ENCODE measurements at regions not wholly inside any gene's neighbourhood (a gene's known extent, or its start where the extent isn't known, plus 50 kb on each side); places are given as distances from the start of the nearest gene placed in this dataset.

DNA sequence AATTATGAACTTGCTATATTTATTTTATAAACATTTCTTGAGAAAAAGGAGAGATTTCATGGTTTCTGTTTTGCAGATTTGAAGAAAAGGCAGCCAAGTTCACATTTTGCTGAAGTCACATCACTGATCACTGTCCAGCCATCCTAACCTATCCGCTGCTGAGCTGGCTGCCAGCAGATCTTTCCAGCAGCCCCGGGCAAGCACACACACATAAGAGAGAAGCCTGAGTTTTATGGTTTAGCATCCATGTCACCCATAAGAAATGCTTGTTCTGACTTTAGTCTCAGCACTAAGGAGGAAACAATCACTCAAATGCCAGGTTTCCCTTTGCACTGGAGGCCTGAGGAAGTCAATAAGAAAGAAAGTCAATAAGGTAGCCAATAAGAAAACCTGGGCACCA is 287.1 kb downstream of the SMOC2 start:
- Histone ChIP-seq H3K4me3 (ENCODE audit: low read depth in 1 of 2, low read length in 2 of 2) (no peak overlapping the region), H3K27ac (ENCODE audit: low read length) (no peak overlapping the region), H3K36me3 (ENCODE audit: control insufficient read depth in 1 of 2, insufficient read depth in 2 of 2, low read length in 2 of 2) (no peaks in the 10 kb centered on the region), H3K9me3 (ENCODE audit: control insufficient read depth in 1 of 2, low read length in 2 of 2) (peaks cover 0 to 7% of the 10 kb centered on the region in 2 donors), H3K4me1 (ENCODE audit: control insufficient read depth in 1 of 2, insufficient read depth in 2 of 2, low read length in 2 of 2) (no peaks in the 10 kb centered on the region), H3K27me3 (ENCODE audit: low read depth, low read length) (no peaks in the 10 kb centered on the region)

DNA sequence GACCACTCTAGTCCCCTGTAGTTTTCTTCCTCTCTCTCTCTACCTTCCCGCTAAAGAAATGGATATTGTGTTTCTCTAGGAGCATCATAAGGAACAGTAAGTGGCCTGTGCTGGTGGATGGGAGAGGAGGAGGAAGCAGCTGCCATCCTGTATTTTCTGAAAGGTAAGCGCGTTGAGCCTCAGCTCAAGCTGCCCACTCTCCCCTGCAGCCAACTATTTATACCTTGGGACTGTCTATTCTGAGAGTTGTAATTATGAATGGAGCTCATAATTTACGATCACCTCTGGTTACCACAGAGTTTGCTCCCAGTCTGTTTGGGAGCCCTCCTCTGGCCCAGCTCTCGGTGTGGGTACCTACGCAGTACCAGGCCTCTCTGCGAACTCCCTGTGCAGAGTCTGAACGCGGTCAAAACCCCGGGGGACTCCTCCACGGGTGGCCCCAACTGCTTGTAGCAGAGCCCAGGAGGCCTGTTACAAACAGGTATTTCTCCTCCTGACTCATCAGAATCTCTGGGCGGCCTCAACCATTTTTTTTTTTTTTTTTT is 285.4 kb downstream of the SMOC2 start:
- Histone ChIP-seq H3K36me3 (ENCODE audit: control insufficient read depth in 1 of 2, insufficient read depth in 2 of 2, low read length in 2 of 2) (no peaks in the 10 kb centered on the region), H3K4me1 (ENCODE audit: control insufficient read depth in 1 of 2, insufficient read depth in 2 of 2, low read length in 2 of 2) (no peaks in the 10 kb centered on the region), H3K27me3 (ENCODE audit: low read depth, low read length) (no peaks in the 10 kb centered on the region), H3K27ac (ENCODE audit: low read length) (no peak overlapping the region), H3K9me3 (ENCODE audit: control insufficient read depth in 1 of 2, low read length in 2 of 2) (peaks cover 0 to 7% of the 10 kb centered on the region in 2 donors), H3K4me3 (ENCODE audit: low read depth in 1 of 2, low read length in 2 of 2) (no peak overlapping the region)

DNA sequence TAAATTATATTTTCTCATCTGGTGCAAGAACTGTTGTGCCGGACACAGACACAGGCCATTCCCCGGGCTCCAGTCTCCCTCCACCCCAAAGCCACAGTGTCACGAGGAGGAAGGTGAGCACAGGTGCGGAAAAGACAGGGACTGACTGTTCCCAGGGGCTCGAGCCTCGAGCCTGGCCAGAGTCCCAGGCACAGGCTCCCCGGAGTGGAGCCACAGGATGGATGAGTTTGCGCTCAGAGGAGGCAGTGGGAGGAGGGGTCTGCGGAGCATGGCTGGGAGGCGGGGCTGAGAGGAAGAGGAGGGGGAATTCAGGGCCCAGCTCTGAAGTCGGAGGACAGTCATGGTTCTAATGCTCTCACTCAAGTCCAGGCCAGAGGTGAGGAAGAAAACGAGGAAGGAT is 284.8 kb downstream of the SMOC2 start:
- no peaks in the 10 kb centered on the region for H3K4me1 ChIP-seq (ENCODE audit: control insufficient read depth in 1 of 2, insufficient read depth in 2 of 2, low read length in 2 of 2)
- no peak overlapping the region for H3K4me3 ChIP-seq (ENCODE audit: low read depth in 1 of 2, low read length in 2 of 2)
- H3K36me3 ChIP-seq (ENCODE audit: control insufficient read depth in 1 of 2, insufficient read depth in 2 of 2, low read length in 2 of 2), result no peaks in the 10 kb centered on the region
- H3K27me3 ChIP-seq (ENCODE audit: low read depth, low read length), result no peaks in the 10 kb centered on the region
- peaks cover 0 to 7% of the 10 kb centered on the region in 2 donors for H3K9me3 ChIP-seq (ENCODE audit: control insufficient read depth in 1 of 2, low read length in 2 of 2)
- no peak overlapping the region for H3K27ac ChIP-seq (ENCODE audit: low read length)

DNA sequence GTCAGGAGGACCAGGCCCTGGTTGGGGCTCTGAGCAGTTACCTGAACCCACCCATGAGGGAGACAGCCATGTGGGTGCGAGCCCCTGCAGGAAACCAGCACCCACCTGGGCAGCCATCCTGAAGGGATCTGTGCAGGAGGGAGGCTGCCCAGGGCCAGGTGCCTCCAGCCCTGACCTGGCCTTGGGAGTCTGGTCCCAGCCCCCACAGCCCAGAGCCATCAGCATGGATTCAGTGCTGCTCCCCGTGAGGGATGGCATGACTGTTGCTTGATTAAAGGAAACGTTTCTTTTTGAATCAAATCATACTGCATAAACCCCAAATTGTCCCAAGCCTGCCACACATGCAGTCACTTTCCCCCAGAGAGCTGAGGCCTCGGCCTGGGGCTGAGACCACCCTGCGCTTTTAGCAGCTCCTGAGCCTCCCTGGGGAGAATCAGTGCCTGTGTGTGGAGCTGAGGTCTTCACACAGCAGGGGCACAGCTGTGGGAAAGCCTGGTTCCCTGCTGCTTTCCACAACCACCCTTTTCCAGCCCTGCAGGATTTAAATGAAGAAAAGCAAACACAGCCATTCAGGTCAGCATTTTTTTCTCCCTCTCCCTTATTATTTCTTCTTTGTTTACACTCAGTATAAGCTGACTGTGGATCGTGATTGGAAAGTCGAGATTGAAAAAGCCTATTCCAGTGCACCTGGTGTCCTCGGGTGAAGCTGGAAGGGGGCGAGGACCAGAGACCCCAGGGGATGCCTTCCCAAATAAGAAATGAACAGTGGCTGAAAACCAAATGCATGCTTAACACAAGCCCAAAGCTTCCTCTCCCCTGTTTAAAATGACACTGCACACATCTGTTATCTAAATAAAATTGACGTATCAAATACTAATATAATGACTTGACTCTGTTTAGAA is 283.9 kb downstream of the SMOC2 start:
- Histone ChIP-seq H3K27me3 (ENCODE audit: low read depth, low read length) (no peaks in the 10 kb centered on the region), H3K4me1 (ENCODE audit: control insufficient read depth in 1 of 2, insufficient read depth in 2 of 2, low read length in 2 of 2) (no peaks in the 10 kb centered on the region), H3K4me3 (ENCODE audit: low read depth in 1 of 2, low read length in 2 of 2) (no peak overlapping the region), H3K27ac (ENCODE audit: low read length) (no peak overlapping the region), H3K9me3 (ENCODE audit: control insufficient read depth in 1 of 2, low read length in 2 of 2) (peaks cover 0 to 7% of the 10 kb centered on the region in 2 donors), H3K36me3 (ENCODE audit: control insufficient read depth in 1 of 2, insufficient read depth in 2 of 2, low read length in 2 of 2) (no peaks in the 10 kb centered on the region)

DNA sequence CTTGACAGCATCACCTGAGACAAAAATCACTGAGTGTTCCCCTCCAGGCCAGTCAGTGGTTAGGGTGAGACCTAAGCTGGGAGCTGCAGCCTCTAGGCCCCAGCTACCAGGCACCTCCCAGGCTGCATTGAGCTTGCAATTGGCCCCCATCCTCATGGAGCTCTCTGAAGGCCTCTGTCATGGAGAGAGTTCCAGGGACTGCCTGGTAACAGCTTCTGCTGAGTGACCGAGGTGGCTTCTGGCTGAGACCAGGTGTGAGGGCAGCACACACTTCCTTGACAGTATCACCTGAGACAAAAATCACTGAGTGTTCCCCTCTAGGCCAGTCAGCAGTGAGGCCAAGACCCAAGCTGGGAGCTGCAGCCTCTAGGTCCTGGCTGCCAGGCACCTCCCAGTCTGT is 283.0 kb downstream of the SMOC2 start:
- H3K27ac ChIP-seq (ENCODE audit: low read length), result no peak overlapping the region
- H3K9me3 ChIP-seq (ENCODE audit: control insufficient read depth in 1 of 2, low read length in 2 of 2), result peaks cover 0 to 7% of the 10 kb centered on the region in 2 donors
- H3K36me3 ChIP-seq (ENCODE audit: control insufficient read depth in 1 of 2, insufficient read depth in 2 of 2, low read length in 2 of 2), result no peaks in the 10 kb centered on the region

DNA sequence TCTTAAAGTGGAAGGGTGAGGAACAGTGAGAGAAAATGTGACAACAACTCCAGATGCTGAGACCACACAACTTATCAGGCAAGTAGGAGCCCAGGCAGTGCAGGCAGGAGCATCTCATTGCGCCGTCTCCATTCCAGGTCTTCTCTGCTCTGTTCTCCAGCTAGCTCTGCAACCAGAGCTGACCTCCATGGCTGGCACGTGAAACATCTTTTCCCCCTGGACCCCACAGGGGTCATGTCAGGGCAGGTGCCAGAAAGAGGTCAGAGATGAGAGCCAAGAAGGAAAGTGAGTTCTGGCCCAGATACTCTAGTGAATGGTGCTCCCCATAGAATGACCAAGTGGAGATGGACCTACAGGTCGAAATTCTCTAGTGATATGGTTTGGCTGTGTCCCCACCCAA is 281.4 kb downstream of the SMOC2 start:
- no peaks in the 10 kb centered on the region for H3K4me1 ChIP-seq (ENCODE audit: control insufficient read depth in 1 of 2, insufficient read depth in 2 of 2, low read length in 2 of 2)
- no peak overlapping the region for H3K27ac ChIP-seq (ENCODE audit: low read length)
- no peaks in the 10 kb centered on the region for H3K27me3 ChIP-seq (ENCODE audit: low read depth, low read length)
- no peak overlapping the region for H3K4me3 ChIP-seq (ENCODE audit: low read depth in 1 of 2, low read length in 2 of 2)
- no peaks in the 10 kb centered on the region for H3K36me3 ChIP-seq (ENCODE audit: control insufficient read depth in 1 of 2, insufficient read depth in 2 of 2, low read length in 2 of 2)
- peaks cover 0 to 7% of the 10 kb centered on the region in 2 donors for H3K9me3 ChIP-seq (ENCODE audit: control insufficient read depth in 1 of 2, low read length in 2 of 2)

More for the DNA sequence above, 283.0 kb downstream of the SMOC2 start:
- H3K4me3 ChIP-seq (ENCODE audit: low read depth in 1 of 2, low read length in 2 of 2), result no peak overlapping the region
- no peaks in the 10 kb centered on the region for H3K4me1 ChIP-seq (ENCODE audit: control insufficient read depth in 1 of 2, insufficient read depth in 2 of 2, low read length in 2 of 2)
- H3K27me3 ChIP-seq (ENCODE audit: low read depth, low read length), result no peaks in the 10 kb centered on the region

DNA sequence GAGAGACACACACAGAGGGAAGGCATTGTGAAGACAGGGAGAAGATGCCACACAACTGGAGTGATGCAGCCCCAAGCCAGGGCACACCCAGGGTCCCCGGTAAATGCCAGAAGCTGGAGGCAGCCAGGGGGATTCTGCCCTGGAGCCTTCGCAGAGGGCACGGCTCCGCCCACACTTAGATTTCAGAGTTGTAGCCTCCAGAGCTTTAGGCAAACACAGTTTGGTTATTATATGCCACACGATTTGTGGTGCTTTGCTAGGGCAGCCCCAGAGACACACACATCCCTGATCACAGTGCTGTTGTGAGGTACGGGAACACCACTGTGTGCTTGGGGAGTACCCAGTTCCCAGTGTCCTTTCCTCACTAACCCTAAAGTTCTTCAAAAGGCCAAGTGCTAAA is 280.6 kb downstream of the SMOC2 start:
- Histone ChIP-seq H3K27ac (ENCODE audit: low read length) (no peak overlapping the region), H3K36me3 (ENCODE audit: control insufficient read depth in 1 of 2, insufficient read depth in 2 of 2, low read length in 2 of 2) (no peaks in the 10 kb centered on the region), H3K9me3 (ENCODE audit: control insufficient read depth in 1 of 2, low read length in 2 of 2) (peaks cover 0 to 7% of the 10 kb centered on the region in 2 donors), H3K27me3 (ENCODE audit: low read depth, low read length) (no peaks in the 10 kb centered on the region), H3K4me3 (ENCODE audit: low read depth in 1 of 2, low read length in 2 of 2) (no peak overlapping the region), H3K4me1 (ENCODE audit: control insufficient read depth in 1 of 2, insufficient read depth in 2 of 2, low read length in 2 of 2) (no peaks in the 10 kb centered on the region)

DNA sequence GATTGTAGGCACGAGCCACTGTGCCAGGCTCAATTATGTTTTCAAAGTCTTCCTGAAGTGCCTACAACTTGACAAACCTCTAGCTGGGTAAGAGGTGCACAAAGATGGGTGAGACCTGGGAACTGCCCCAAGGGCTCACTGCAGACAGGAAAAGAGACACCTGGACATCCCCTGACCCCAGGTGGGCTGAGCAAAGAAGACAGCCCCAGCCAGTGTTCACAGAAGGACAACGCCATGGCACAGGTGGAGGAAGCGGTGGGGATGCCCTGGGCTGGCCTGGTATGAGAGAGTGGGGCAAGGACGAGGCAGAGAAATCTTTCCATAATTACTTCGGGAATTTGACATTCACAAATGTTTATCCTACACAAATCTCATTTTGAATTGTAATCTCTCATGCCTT is 278.9 kb downstream of the SMOC2 start:
- Histone ChIP-seq H3K36me3 (ENCODE audit: control insufficient read depth in 1 of 2, insufficient read depth in 2 of 2, low read length in 2 of 2) (no peaks in the 10 kb centered on the region), H3K4me1 (ENCODE audit: control insufficient read depth in 1 of 2, insufficient read depth in 2 of 2, low read length in 2 of 2) (no peaks in the 10 kb centered on the region), H3K27ac (ENCODE audit: low read length) (no peak overlapping the region), H3K27me3 (ENCODE audit: low read depth, low read length) (no peaks in the 10 kb centered on the region), H3K4me3 (ENCODE audit: low read depth in 1 of 2, low read length in 2 of 2) (no peak overlapping the region), H3K9me3 (ENCODE audit: control insufficient read depth in 1 of 2, low read length in 2 of 2) (peaks cover 0 to 7% of the 10 kb centered on the region in 2 donors)

DNA sequence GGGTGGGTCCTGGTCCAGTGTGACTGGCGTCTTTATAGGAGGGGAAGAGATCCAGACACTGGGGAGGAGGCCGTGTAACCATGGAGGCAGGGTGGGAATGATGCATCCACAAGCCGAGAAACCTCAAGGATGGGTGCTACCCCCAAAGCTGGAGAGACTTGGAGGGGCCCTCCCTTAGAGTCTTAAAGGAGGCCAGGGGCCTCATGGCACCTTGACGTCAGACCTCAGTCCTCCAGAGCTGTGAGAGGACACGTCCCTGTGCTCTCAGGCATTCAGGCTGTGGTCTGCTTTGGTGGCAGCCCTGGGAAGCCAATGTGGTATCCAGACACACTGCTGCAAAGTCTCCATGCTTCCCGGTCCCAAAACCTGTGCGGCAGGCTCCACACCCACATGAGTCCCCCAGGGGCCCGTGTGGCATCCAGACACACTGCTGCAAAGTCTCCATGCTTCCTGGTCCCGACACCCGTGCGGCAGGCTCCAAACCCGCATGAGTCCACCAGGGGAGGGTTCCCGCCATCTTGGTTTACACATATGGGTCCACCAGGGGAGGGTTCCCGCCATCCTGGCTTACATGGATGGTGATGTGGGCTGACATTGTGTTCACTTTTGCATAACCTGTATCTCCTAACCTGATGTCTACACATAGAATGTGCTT is 278.0 kb downstream of the SMOC2 start:
- H3K27ac ChIP-seq (ENCODE audit: low read length), result no peak overlapping the region
- H3K36me3 ChIP-seq (ENCODE audit: control insufficient read depth in 1 of 2, insufficient read depth in 2 of 2, low read length in 2 of 2), result no peaks in the 10 kb centered on the region
- no peak overlapping the region for H3K4me3 ChIP-seq (ENCODE audit: low read depth in 1 of 2, low read length in 2 of 2)
- H3K9me3 ChIP-seq (ENCODE audit: control insufficient read depth in 1 of 2, low read length in 2 of 2), result peaks cover 0 to 4% of the 10 kb centered on the region in 2 donors
- H3K4me1 ChIP-seq (ENCODE audit: control insufficient read depth in 1 of 2, insufficient read depth in 2 of 2, low read length in 2 of 2), result no peaks in the 10 kb centered on the region
- H3K27me3 ChIP-seq (ENCODE audit: low read depth, low read length), result no peaks in the 10 kb centered on the region
